HCT116 (cell line): ENCODE measurements at regions not wholly inside any gene's neighbourhood (a gene's known extent, or its start where the extent isn't known, plus 50 kb on each side); places are given as distances from the start of the nearest gene placed in this dataset.

Experiments
- ATF3 ChIP-seq: IDR thresholded peaks from 2 replicates; pipeline ENCODE4 v1.6.1; 2012
- EZH2 ChIP-seq: fragments of 200-600 bp; sonication (generic); IDR thresholded peaks from 2 replicates; pipeline ENCODE4 v1.6.1; 2017; ENCODE audit warnings: antibody characterized with exemption, mixed run types
- POLR2A ChIP-seq: IDR thresholded peaks from 2 replicates; pipeline ENCODE4 v1.7.0; 2011; ENCODE audit warnings: borderline replicate concordance; ENCODE audit not compliant: insufficient read depth, insufficient read length; ENCODE audit errors: extremely low read depth
- ZBTB33 ChIP-seq: IDR thresholded peaks from 2 replicates; pipeline ENCODE4 v1.6.1; 2011; ENCODE audit warnings: mild to moderate bottlenecking, low read length, moderate library complexity; ENCODE audit not compliant: insufficient replicate concordance; ENCODE audit errors: extremely low read depth
- ZNF274 ChIP-seq: fragments of 200-500 bp; sonication (Bioruptor generic); IDR thresholded peaks from 2 replicates; pipeline ENCODE4 v1.6.1; 2014; ENCODE audit warnings: mild to moderate bottlenecking, low read depth, low read length, inconsistent platforms

GRCh38 chr3:18499301-18499700, 74.2 kb upstream of the SATB1 start:
- TF ChIP-seq ZBTB33 (no peak), ZNF274 (no peak), EZH2 (no peak), POLR2A (no peak), ATF3 (no peak)
